ENCODE measurements at regions not wholly inside any gene's neighbourhood (a gene's known extent, or its start where the extent isn't known, plus 50 kb on each side); places are given as distances from the start of the nearest gene placed in this dataset.

DNA sequence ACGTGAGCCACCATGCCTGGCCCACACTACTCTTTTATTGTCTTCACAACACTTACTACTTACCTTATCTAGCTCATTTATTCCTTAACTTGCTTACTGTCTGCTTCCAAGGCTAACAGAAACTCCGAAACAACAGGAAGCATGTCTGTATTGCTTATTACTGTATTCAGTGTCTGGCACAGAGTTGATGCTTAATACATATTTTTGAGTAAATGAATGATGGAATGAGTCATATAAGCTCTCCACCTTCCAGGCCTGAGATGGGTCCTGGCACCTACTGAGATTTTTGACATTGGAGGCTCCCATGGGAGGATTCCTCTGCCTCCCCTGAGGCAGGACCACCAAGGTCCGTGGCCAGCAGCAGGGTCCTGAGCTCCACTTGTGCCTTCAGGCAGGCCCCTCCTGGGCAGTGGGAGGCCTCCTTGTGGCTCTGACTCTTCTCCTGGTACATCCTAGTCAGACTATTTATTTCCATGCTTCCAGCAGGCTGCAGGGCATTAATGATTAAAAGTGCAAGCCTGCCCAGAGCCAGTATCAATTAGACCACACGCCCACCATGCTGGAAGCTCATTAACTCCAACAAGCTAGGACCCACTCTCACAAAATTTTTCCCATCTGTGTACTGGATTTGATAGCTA lies 76.5 kb upstream of the CTNNA1 start:
- TF ChIP-seq CTCF (IDR thresholded peaks at IDR 0.05) (no peak), POLR2A (IDR thresholded peaks at IDR 0.05) (no peak)
